Mammary epithelial cell (primary cell): ENCODE measurements at regions not wholly inside any gene's neighbourhood (a gene's known extent, or its start where the extent isn't known, plus 50 kb on each side); places are given as distances from the start of the nearest gene placed in this dataset.

Experiments
- EZH2 ChIP-seq: IDR thresholded peaks from 2 replicates; pipeline ENCODE4 v1.6.1; 2012; ENCODE audit warnings: low read length, inconsistent platforms, borderline replicate concordance
- TF ChIP-seq, protein P1 (sequence below), 2 donors: IDR thresholded peaks in 1 of 2; conservative IDR thresholded peaks in 1 of 2; 2 replicates each; pipeline ENCODE4 v1.5.1; 2011 to 2012; ENCODE audit warnings: inconsistent platforms in 2 of 2, low read length in 2 of 2, mild to moderate bottlenecking in 2 of 2, control low read depth in 1 of 2, low read depth in 1 of 2; ENCODE audit not compliant: insufficient read depth in 1 of 2; ENCODE audit errors: extremely low read depth in 1 of 2

GRCh38 chr1:238323490-238323889, 432.8 kb upstream of the ZP4 start:
- TF ChIP-seq, protein P1, sequence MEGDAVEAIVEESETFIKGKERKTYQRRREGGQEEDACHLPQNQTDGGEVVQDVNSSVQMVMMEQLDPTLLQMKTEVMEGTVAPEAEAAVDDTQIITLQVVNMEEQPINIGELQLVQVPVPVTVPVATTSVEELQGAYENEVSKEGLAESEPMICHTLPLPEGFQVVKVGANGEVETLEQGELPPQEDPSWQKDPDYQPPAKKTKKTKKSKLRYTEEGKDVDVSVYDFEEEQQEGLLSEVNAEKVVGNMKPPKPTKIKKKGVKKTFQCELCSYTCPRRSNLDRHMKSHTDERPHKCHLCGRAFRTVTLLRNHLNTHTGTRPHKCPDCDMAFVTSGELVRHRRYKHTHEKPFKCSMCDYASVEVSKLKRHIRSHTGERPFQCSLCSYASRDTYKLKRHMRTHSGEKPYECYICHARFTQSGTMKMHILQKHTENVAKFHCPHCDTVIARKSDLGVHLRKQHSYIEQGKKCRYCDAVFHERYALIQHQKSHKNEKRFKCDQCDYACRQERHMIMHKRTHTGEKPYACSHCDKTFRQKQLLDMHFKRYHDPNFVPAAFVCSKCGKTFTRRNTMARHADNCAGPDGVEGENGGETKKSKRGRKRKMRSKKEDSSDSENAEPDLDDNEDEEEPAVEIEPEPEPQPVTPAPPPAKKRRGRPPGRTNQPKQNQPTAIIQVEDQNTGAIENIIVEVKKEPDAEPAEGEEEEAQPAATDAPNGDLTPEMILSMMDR (conservative IDR thresholded peaks at IDR 0.05 in 1 of 2, IDR thresholded peaks at IDR 0.05 in 1 of 2; ENCODE audit: extremely low read depth in 1 of 2, insufficient read depth in 1 of 2, low read depth in 1 of 2, low read length in 2 of 2): no peak
- TF ChIP-seq EZH2: no peak
